Esophagus (tissue), 2 donors: ENCODE measurements at regions not wholly inside any gene's neighbourhood (a gene's known extent, or its start where the extent isn't known, plus 50 kb on each side); places are given as distances from the start of the nearest gene placed in this dataset.

Experiments
- H3K27ac ChIP-seq, 2 donors: one replicate each; pipeline ENCODE4 v1.5.1; 2013; ENCODE audit warnings: low read depth in 2 of 2, mild to moderate bottlenecking in 2 of 2, inconsistent platforms in 1 of 2, low read length in 1 of 2, moderate library complexity in 1 of 2
- H3K27me3 ChIP-seq, 2 donors: one replicate each; pipeline ENCODE4 v1.6.1; 2013; ENCODE audit warnings: low read length in 2 of 2, control low read depth in 1 of 2, mild to moderate bottlenecking in 1 of 2; ENCODE audit not compliant: insufficient read depth in 2 of 2, control insufficient read depth in 1 of 2
- H3K36me3 ChIP-seq, 2 donors: one replicate each; pipeline ENCODE4 v1.6.1; 2013; ENCODE audit warnings: low read length in 1 of 2; ENCODE audit not compliant: control insufficient read depth in 2 of 2, insufficient read depth in 2 of 2
- H3K4me1 ChIP-seq, 2 donors: one replicate each; pipeline ENCODE4 v1.6.1; 2013; ENCODE audit warnings: low read length in 1 of 2; ENCODE audit not compliant: control insufficient read depth in 2 of 2, insufficient read depth in 2 of 2
- H3K4me3 ChIP-seq, 2 donors: one replicate each; pipeline ENCODE4 v1.5.1; 2013; ENCODE audit warnings: low read length in 2 of 2, mild to moderate bottlenecking in 2 of 2, low read depth in 1 of 2, moderate library complexity in 1 of 2
- H3K9me3 ChIP-seq, 2 donors: one replicate each; pipeline ENCODE4 v1.6.1; 2013; ENCODE audit warnings: mild to moderate bottlenecking in 2 of 2, low read depth in 1 of 2, low read length in 1 of 2, moderate library complexity in 1 of 2; ENCODE audit not compliant: control insufficient read depth in 2 of 2, insufficient read depth in 1 of 2
- WGBS, 2 donors: extraction: QIAGEN DNeasy Blood & Tissue Kit; methylation state at CpG; one replicate each; pipeline ENCODE4 v1.1.7; 2013; 5-methylcytosine and 5-hydroxymethylcytosine counted together
- donor health status: healthy with polysubstance abuse.
- donor health status: Bipolar disorder and iron deficiency.

GRCh38 chr6:76451926-76452709 lies 379.7 kb upstream of the IMPG1 start:
- Histone ChIP-seq H3K4me3 (no peak overlapping the region), H3K27me3 (no peaks in the 10 kb centered on the region), H3K36me3 (no peaks in the 10 kb centered on the region), H3K4me1 (no peaks in the 10 kb centered on the region), H3K9me3 (peaks cover 4% of the 10 kb centered on the region in 2 donors), H3K27ac (no peak overlapping the region)
- 82 to 87% methylated on average over 20 of the region's 20 CpGs for WGBS, 2 donors

DNA sequence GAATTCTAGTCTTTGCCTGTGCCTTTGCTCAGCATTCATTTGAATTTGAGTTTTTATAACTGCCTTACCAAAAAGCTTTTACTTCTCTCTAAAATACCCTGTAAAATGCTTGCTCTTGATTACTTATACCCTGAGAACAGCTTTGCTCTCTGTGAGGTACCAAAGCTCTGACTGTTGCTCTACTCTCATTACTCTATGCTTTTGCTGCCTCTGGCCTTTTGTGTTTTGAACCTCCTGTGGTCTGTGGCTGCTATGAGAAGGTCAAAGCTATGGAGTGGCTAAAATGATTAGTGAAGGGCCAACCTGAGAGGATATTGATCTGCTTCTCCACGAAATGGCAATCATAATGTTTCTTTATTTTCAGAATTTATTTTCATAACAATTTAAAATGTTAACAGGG lies 375.6 kb upstream of the IMPG1 start:
- Histone ChIP-seq H3K4me3 (no peak overlapping the region), H3K4me1 (no peaks in the 10 kb centered on the region), H3K27me3 (no peaks in the 10 kb centered on the region), H3K27ac (no peak overlapping the region), H3K36me3 (no peaks in the 10 kb centered on the region), H3K9me3 (peaks cover 3 to 4% of the 10 kb centered on the region in 2 donors)
- 28 to 42% methylated on average over 1 of the region's 1 CpG for WGBS, 2 donors

- H3K9me3 ChIP-seq = no peaks in the 10 kb centered on the region
- H3K4me1 ChIP-seq = no peaks in the 10 kb centered on the region
- H3K36me3 ChIP-seq = no peaks in the 10 kb centered on the region
- H3K4me3 ChIP-seq = no peak overlapping the region
- H3K27ac ChIP-seq = no peak overlapping the region
- H3K27me3 ChIP-seq = no peaks in the 10 kb centered on the region
- 48 to 49% methylated on average over 3 of the region's 3 CpGs for WGBS, 2 donors
Observed at GRCh38 chr6:76441875-76442274, 369.4 kb upstream of the IMPG1 start.

GRCh38 chr6:76439811-76440210 lies 367.3 kb upstream of the IMPG1 start:
- Histone ChIP-seq H3K4me1 (no peaks in the 10 kb centered on the region), H3K4me3 (no peak overlapping the region), H3K27ac (no peak overlapping the region), H3K27me3 (no peaks in the 10 kb centered on the region), H3K36me3 (no peaks in the 10 kb centered on the region), H3K9me3 (no peaks in the 10 kb centered on the region)
- WGBS, 2 donors = 71 to 81% methylated on average over 2 of the region's 2 CpGs

DNA sequence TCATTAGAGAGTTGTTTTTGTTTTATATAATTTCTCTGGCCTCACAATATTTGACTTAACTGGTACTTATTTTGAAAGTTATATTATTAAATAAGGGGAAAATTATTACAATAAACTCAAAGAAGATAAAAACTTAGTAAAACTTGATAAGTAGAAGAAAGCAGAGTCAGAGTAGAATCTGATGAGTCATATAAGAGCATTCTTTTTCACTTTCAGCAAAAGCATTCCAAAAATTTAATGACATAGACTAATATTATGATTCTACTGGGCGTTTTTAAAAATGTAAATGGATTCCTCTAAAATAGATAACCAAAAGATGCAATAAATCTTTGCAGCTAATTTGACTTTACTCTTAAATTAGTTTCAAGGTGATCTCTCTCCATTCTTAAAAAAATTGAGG lies 366.3 kb upstream of the IMPG1 start:
- Histone ChIP-seq H3K9me3 (no peaks in the 10 kb centered on the region), H3K4me3 (no peak overlapping the region), H3K36me3 (no peaks in the 10 kb centered on the region), H3K27me3 (no peaks in the 10 kb centered on the region), H3K4me1 (no peaks in the 10 kb centered on the region), H3K27ac (no peak overlapping the region)
- WGBS, 2 donors = 42 to 47% methylated on average over 1 of the region's 1 CpG

DNA sequence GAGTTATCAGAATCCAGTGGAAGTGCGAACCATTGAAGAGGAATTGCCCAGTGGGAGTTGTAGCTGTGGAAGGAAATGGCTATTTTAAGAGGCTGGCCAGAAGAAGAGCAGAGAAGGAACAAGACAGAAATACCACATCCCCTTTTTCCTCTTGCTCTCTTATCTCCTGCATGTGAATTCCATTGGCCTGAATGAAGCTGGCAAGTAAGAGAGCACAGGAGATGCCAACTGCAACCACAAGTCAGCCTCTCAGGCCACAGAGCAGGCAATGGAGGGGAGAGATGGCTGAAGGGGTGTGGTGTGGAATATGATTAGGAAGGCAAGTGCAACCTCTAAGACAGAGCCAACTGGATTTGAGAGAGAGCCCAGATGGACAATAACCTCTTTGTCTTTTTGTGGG lies 362.7 kb upstream of the IMPG1 start:
- no peaks in the 10 kb centered on the region for H3K9me3 ChIP-seq
- H3K4me3 ChIP-seq = no peak overlapping the region
- no peaks in the 10 kb centered on the region for H3K36me3 ChIP-seq
- WGBS, 2 donors = 67 to 70% methylated on average over 1 of the region's 1 CpG
- H3K4me1 ChIP-seq = no peaks in the 10 kb centered on the region
- no peak overlapping the region for H3K27ac ChIP-seq
- no peaks in the 10 kb centered on the region for H3K27me3 ChIP-seq

GRCh38 chr6:76422511-76423213 lies 350.2 kb upstream of the IMPG1 start:
- Histone ChIP-seq H3K36me3 (no peaks in the 10 kb centered on the region), H3K27ac (no peak overlapping the region), H3K4me1 (no peaks in the 10 kb centered on the region), H3K27me3 (no peaks in the 10 kb centered on the region), H3K4me3 (no peak overlapping the region), H3K9me3 (no peaks in the 10 kb centered on the region)
- 38 to 48% methylated on average over 2 of the region's 2 CpGs for WGBS, 2 donors

DNA sequence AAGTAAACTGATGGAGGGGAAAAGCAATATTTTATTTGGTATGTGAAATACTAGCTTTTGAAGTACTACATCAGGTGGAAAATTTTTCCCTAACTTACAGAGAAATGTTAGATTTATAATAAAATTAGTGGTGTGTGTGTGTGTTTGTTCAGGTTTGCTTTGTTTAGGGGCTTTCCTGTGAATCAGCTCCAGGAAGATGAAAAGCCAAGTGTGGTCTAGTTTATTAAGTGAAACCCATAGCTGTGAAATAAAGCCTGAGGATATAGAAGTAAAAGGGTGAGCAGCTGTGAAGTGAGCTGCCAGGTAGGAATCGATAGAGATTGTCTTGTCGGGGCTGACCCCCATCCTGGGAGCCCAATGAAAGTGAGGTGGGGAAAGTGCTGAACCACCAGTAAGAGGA lies 347.6 kb upstream of the IMPG1 start:
- 73 to 88% methylated on average over 2 of the region's 2 CpGs for WGBS, 2 donors
- no peaks in the 10 kb centered on the region for H3K27me3 ChIP-seq

GRCh38 chr6:76418560-76419223 lies 346.2 kb upstream of the IMPG1 start:
- 50 to 59% methylated on average over 3 of the region's 3 CpGs for WGBS, 2 donors
- Histone ChIP-seq H3K4me3 (no peak overlapping the region), H3K9me3 (no peaks in the 10 kb centered on the region), H3K4me1 (no peaks in the 10 kb centered on the region), H3K36me3 (no peaks in the 10 kb centered on the region), H3K27me3 (no peaks in the 10 kb centered on the region), H3K27ac (no peak overlapping the region)

More for the DNA sequence above, 347.6 kb upstream of the IMPG1 start:
- Histone ChIP-seq H3K4me3 (no peak overlapping the region), H3K27ac (no peak overlapping the region), H3K9me3 (no peaks in the 10 kb centered on the region), H3K36me3 (no peaks in the 10 kb centered on the region), H3K4me1 (no peaks in the 10 kb centered on the region)
